ENCODE measurements at regions not wholly inside any gene's neighbourhood (a gene's known extent, or its start where the extent isn't known, plus 50 kb on each side); places are given as distances from the start of the nearest gene placed in this dataset.

DNA sequence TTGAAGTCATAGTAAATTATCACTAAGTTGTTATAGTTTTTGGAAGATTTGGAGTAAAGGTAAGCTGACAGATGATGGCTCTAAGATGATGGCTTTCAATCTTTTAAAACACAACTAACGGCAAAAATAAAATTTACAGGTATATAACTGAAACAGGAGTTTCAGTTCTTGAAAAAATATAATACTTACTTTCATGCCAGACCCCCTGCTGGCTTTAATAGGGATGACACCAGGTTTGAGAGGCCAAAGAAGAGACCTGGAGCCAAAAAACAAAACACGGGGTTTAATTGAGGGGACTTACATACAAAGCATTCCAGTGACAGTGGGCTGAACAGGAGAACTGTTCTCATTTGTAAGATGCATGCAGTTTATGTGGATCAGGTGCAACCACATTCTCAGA, 301.7 kb upstream of the PCSK5 start:
- DNase-seq (ENCODE audit: low read depth, low spot score) (no peak), ATAC-seq (no peak)
- TF ChIP-seq SIN3A (IDR thresholded peaks at IDR 0.05; ENCODE audit: borderline replicate concordance, insufficient read depth, low read depth, low read length) (no peak), CTCF (IDR thresholded peaks at IDR 0.05) (no peak), POLR2AphosphoS5 (IDR thresholded peaks at IDR 0.05; ENCODE audit: low read depth, low read length) (no peak), REST (IDR thresholded peaks at IDR 0.05; ENCODE audit: insufficient read depth in 1 of 2, low read depth in 2 of 2, low read length in 1 of 2) (no peak), TCF7L2 (IDR thresholded peaks at IDR 0.05; ENCODE audit: low read depth, low read length) (no peak)
- H3K9me3 ChIP-seq (ENCODE audit: control insufficient read depth, insufficient read depth, low read depth, low read length), result no peaks in the 10 kb centered on the region
- ChIA-PET CTCF (no interaction called here), POLR2A (no interaction called here)
- no peaks in the 10 kb centered on the region for H3K4me1 ChIP-seq (ENCODE audit: control insufficient read depth, insufficient read depth, low read length)
- no peaks in the 10 kb centered on the region for H3K36me3 ChIP-seq (ENCODE audit: control insufficient read depth, insufficient read depth, low read length)
- H3K27me3 ChIP-seq (ENCODE audit: control insufficient read depth, insufficient read depth, low read length), result no peaks in the 10 kb centered on the region
- H3K27ac ChIP-seq (ENCODE audit: low read length), result no peak overlapping the region
- intact Hi-C loops (cut with micrococcal nuclease; ENCODE audit: unreplicated experiment), result no loop called here
- BruUV-seq (replicated peaks), result no TSS peak
- in situ Hi-C loops (cut with HindIII; ENCODE audit: low pct_unique_long_range_greater_than_20kb, low sequenced_read_pairs), result no loop called here
- H3K4me3 ChIP-seq (ENCODE audit: low read depth in 2 of 2, low read length in 2 of 2), result no peak overlapping the region

DNA sequence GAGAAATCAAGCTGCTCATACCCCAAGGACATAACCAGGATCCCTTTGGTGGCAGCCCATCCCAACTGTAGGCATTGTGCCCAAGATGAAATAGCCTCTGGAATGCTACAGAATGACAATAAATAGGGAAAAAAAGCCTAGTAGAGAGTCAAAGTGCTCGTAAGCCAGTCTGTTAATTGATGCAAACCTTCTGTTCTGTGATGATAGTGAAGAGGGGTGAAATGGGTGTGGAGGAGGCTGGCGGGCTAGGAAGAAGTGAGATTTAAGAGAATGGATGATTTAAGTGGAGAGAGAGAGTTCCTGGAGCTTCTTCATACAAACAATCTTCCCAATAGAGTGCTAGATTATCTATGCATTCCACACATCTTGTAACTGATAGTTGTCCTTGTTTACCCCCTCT, 301.0 kb upstream of the PCSK5 start:
- ChIA-PET CTCF (no interaction called here), POLR2A (no interaction called here)
- H3K36me3 ChIP-seq (ENCODE audit: control insufficient read depth, insufficient read depth, low read length), result no peaks in the 10 kb centered on the region
- TF ChIP-seq CTCF (IDR thresholded peaks at IDR 0.05), result no peak
- TF ChIP-seq SIN3A (IDR thresholded peaks at IDR 0.05; ENCODE audit: borderline replicate concordance, insufficient read depth, low read depth, low read length), result no peak
- no peak for TF ChIP-seq REST (IDR thresholded peaks at IDR 0.05; ENCODE audit: insufficient read depth in 1 of 2, low read depth in 2 of 2, low read length in 1 of 2)
- no peak for TF ChIP-seq POLR2AphosphoS5 (IDR thresholded peaks at IDR 0.05; ENCODE audit: low read depth, low read length)
- TF ChIP-seq TCF7L2 (IDR thresholded peaks at IDR 0.05; ENCODE audit: low read depth, low read length), result no peak
- no peaks in the 10 kb centered on the region for H3K27me3 ChIP-seq (ENCODE audit: control insufficient read depth, insufficient read depth, low read length)
- no peak for DNase-seq (ENCODE audit: low read depth, low spot score)
- H3K27ac ChIP-seq (ENCODE audit: low read length), result no peak overlapping the region
- no peaks in the 10 kb centered on the region for H3K9me3 ChIP-seq (ENCODE audit: control insufficient read depth, insufficient read depth, low read depth, low read length)
- H3K4me1 ChIP-seq (ENCODE audit: control insufficient read depth, insufficient read depth, low read length), result no peaks in the 10 kb centered on the region
- in situ Hi-C loops (cut with HindIII; ENCODE audit: low pct_unique_long_range_greater_than_20kb, low sequenced_read_pairs) (no loop called here), intact Hi-C loops (cut with micrococcal nuclease; ENCODE audit: unreplicated experiment) (no loop called here)
- no peak for ATAC-seq
- no TSS peak for BruUV-seq (replicated peaks)
- no peak overlapping the region for H3K4me3 ChIP-seq (ENCODE audit: low read depth in 2 of 2, low read length in 2 of 2)
